Liver (tissue), 3 donors: ENCODE measurements at regions not wholly inside any gene's neighbourhood (a gene's known extent, or its start where the extent isn't known, plus 50 kb on each side); places are given as distances from the start of the nearest gene placed in this dataset.

Experiments used
- ATF3 ChIP-seq: IDR thresholded peaks from 2 replicates; pipeline ENCODE4 v1.6.1; 2016; ENCODE audit warnings: antibody characterized with exemption
- CTCF ChIP-seq: fragments of 150-350 bp; IDR thresholded peaks from 2 replicates; pipeline ENCODE4 v1.5.1; 2017; ENCODE audit warnings: improper control_type of control experiment, low read depth, low read length; ENCODE audit not compliant: missing input control
- EGR1 ChIP-seq, 2 donors: IDR thresholded peaks; 2 replicates each; pipeline ENCODE4 v1.6.1; 2016 to 2018; ENCODE audit warnings: antibody characterized with exemption in 2 of 2, low read depth in 2 of 2
- FOXA1 ChIP-seq: IDR thresholded peaks from 2 replicates; pipeline ENCODE4 v1.6.1; 2016; ENCODE audit warnings: antibody characterized with exemption
- GABPA ChIP-seq, 2 donors: IDR thresholded peaks in 1 of 2; conservative IDR thresholded peaks in 1 of 2; 2 replicates each; pipeline ENCODE4 v1.6.1; 2016; ENCODE audit warnings: antibody characterized with exemption in 2 of 2, mild to moderate bottlenecking in 1 of 2, moderate library complexity in 1 of 2
- HNF4G ChIP-seq: IDR thresholded peaks from 2 replicates; pipeline ENCODE4 v1.6.1; 2016; ENCODE audit warnings: antibody characterized with exemption
- MAX ChIP-seq: IDR thresholded peaks from 2 replicates; pipeline ENCODE4 v1.6.1; 2016; ENCODE audit warnings: antibody characterized with exemption
- RAD21 ChIP-seq, 2 donors: IDR thresholded peaks; 2 replicates each; pipeline ENCODE4 v1.6.1; 2016; ENCODE audit warnings: antibody characterized with exemption in 2 of 2, mild to moderate bottlenecking in 2 of 2
- REST ChIP-seq: IDR thresholded peaks from 2 replicates; pipeline ENCODE4 v1.6.1; 2016; ENCODE audit warnings: antibody characterized with exemption, mild to moderate bottlenecking
- YY1 ChIP-seq: IDR thresholded peaks from 2 replicates; pipeline ENCODE4 v1.6.1; 2016; ENCODE audit warnings: antibody characterized with exemption, mild to moderate bottlenecking
- donor health status: healthy.
- donor health status: healthy.

- TF ChIP-seq CTCF, result no peak
- no peak for TF ChIP-seq MAX
- TF ChIP-seq YY1, result no peak
- no peak for TF ChIP-seq GABPA (IDR thresholded peaks at IDR 0.05 in 1 of 2, conservative IDR thresholded peaks at IDR 0.05 in 1 of 2)
- no peak for TF ChIP-seq REST
- no peak for TF ChIP-seq EGR1 (IDR thresholded peaks at IDR 0.05; ENCODE audit: low read depth in 2 of 2)
- TF ChIP-seq FOXA1, result no peak
- TF ChIP-seq RAD21 (IDR thresholded peaks at IDR 0.05), result no peak
- no peak for TF ChIP-seq ATF3
- TF ChIP-seq HNF4G, result no peak
Measured at GRCh38 chr1:90370686-90371447, 346.2 kb downstream of the BARHL2 start.
